GM11168 (cell line): ENCODE measurements at regions not wholly inside any gene's neighbourhood (a gene's known extent, or its start where the extent isn't known, plus 50 kb on each side); places are given as distances from the start of the nearest gene placed in this dataset.

Source experiments
- in situ Hi-C: fragments of 300-500 bp; cut with MboI; formaldehyde crosslinking; loops from one replicate; pipeline ENCODE4 v1.12.0; 2022; ENCODE audit warnings: low sequenced_read_pairs; ENCODE audit not compliant: unreplicated experiment

DNA sequence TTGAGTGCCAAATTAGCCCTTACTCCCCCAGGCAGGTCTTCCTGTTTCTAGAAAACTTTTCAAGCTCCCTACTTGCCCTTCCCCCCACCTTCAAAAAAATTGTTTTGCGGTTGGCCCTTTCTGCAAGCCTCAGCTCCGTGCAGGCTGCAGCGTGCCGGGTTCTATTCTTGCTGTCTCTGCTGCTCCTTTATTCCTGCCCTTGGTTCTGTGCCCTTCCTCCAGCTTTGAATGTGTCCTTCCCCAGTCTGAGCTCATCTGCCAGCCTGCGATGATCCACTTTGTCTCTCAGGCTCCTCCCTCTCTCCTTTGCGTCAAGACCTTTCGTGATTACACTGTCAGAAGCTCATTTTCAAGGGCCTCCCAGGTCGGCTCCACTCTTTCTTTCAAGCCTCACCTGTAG lies 98.6 kb downstream of the IRF2BPL start:
- in situ Hi-C loops, result no loop called here

DNA sequence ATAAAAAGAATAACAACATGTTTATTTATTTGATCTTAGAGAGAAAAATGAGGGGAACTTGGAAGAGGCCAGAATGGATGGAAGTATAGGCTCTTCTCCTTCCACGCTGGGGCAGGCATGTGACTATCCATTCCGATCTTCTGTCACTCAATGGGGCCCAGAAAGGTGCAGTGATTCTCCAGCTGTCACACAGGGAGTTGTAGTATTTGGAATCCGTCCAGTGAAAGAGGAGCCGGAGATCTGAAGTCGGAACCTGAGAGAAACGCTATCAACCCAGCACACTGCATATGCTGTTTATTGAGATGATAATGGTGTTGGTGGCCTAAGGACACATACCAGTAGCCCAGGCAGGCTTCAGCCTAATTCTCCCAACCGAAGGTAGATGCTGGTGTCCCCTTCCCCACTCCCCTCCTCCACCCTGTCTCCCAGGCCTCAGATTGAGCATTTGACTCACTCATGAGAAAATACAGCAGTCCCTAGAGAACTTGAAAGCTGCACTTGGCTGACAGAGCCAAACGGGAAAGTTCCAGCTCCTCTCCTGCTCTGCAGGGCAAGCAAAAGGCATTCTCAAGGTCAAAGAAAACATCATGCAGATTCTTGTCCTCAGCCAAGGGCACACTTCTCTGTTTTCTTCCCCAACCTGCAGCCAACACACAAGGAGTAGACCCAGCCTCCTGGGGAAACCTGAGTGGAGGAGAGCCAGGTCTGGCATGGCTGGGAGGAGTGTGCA lies 100.4 kb downstream of the IRF2BPL start:
- in situ Hi-C loops, result no loop called here

DNA sequence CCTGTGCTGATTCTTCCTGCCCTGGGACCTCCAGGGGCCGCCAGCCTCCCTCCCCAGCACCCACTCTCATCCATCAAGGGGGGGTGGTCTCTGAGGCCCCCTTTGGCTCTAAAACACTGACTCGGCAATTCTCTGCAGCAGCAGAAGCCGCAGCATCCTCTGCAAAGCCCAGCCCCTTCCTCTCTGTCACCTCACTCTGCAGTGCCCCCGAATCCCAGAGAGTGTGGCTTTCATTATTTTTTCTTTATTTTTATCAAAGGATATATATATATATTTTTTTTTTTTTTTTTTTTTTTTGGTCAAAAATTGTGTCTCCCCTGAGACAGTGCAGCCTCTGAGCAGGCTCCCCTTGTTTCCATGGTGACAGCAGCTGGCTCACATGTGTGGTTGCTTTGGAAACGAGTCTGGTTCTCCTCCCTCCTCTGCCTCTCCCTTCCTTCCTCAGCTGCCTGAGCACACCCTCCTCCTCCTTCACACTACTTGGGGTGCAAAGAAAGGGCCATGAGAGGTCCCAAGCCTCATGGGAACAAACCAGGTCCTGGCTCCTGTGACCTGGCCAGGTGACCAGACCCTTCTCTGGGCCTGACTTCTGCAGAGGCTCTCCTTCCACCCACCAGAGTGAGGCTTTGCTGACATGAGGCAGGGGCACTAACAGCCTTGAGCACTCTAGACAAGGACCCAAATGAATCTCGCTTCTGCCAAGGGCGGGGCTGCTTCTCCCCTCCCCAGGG lies 100.5 kb downstream of the LRRC74A start:
- in situ Hi-C loops, result no loop called here

DNA sequence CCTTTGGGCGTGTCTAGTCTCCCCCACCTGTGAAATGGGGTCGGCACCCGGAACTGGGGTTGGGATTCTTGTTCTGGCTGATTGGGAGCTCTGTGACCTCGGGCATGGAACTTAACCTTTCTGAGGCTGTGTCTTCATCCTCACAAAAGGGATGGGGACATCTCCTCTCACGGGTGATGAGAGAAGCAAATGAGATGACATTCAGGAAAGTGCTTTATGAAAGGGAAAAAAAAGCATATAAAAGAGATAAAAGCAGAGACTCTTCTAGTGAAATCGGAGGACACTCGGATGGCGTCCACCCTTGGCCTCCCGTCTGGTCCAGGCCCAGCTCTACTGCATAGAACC lies 98.9 kb downstream of the LRRC74A start:
- in situ Hi-C loops, result no loop called here

DNA sequence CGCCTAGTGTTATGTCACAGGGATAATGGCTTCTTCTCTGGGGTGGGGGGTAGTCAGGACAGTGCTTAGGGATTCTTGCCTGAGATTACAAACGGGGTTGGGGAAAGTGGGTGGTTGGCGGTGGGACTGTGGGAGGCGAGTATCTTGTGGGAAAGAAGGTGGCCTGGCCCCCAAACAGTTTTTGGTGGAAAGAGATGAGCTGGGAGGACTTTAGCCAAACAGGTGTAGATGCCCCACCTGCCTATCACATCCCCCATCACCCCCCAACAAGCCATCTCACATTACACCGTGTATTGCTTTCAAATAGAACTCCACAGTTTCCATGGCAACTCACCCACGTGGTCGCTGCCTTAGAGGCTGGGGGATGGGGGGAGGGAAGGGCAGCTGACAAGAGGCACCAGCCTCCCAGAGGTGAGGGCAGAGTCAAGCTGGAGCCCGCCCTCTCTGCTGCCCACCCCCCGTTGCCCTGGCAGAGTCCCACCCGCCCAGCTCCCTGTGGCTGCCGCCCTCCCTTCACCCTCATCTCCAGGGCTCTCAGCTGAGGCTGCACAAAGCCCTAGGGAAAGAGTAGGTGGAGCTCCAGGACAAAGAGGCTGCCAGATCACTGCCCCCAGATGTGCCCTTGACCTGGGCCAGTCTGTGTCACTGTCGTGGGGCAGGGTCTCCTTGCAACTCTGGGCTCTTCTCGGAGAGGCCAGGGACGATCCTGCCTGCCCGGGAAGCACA lies 98.3 kb downstream of the LRRC74A start:
- in situ Hi-C loops, result no loop called here

DNA sequence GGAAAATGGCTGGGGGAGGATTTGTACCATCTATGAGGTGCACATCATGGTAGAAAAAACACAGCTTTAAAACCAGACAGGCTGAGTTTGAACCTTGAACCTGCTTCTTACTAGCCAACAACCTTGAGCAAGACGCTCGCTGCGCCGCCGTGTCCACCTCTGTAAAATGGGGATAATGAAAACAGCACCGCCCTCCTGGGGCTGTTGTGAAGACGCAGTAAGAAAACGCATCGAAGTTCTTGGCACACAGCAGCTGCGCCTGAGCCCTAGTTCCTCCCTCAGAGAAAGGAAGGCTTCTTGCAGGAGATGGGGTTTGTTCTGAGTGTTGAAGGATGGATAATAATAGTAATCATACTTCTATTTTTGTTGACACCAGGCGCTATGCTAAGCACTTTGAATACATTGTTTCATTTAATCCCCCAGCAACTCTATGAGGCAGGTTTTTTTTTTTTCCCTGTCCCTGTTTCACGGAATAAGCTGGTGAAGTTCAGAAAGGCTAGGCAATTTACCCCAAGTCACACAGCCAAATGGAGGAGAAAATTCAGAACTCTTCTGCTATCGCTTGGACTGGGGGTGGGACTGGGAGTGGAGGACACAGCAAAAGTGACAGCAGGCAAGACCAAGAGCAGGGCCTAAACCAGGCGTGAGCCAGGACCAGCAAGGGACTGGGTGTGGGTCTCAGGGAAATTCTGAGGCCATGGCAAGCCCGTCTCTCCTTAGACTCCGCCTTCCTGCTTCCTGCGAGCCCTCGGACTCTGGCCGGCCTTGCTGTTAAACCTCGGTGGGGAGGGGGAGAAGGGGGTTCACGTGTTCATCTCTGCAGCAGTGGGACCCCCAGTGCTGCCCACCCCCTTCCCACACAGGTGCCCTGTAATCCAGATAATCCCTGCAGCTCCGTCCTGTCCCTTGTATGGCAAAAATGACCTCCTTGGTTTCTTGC lies 97.5 kb downstream of the LRRC74A start:
- in situ Hi-C loops, result no loop called here

DNA sequence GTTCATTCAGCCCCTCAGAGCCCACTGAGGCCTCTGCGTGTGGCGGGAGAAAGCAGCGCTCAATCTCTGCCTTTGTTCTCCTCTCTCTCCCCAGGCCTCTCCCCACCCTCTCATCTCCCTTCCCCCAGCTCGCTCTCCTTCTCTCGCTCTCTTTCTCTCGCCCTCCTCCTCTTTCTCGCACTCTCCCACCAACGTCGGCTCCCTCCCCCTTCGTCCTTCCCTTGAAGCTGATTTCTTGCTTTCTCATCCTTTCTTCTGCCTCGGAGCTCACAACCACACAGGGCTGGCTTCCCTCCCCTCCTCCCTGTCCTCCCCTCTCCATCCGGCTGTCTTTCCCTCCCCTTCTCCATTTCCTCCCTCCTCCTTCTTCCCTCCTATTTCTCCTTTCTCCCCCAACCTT lies 96.4 kb downstream of the LRRC74A start:
- in situ Hi-C loops, result no loop called here

DNA sequence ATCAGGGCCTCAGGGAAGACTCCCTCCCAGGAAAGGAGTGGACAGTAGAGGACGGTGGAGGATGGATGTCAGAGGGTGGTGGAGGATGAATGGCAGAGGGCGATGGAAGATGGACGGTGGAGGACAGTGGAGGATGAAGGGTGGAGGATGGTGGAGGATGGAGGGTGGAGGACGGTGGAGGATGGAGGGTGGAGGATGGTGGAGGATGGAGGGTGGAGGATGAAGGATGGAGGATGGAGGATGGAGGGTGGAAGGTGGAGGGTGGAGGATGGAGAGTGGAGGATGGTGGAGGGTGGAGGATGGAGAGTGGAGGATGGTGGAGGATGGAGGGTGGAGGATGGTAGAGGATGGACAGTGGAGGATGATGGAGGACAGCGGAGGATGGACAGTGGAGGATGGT lies 95.9 kb downstream of the LRRC74A start:
- in situ Hi-C loops, result no loop called here

DNA sequence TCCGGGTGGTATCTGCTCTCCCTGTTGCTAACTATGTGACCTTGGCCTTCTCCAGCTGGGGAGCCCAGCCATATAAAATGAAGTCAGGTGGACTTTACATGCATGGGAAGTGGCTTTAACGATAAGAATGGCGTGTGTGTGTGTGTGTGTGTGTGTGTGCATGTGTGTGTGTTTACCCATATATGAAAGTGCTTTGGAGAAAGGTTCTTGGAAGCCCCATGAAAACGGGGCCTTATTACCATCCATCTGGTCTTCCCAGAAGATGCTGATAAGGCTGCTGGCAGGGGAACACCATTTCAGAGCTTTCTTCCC lies 94.8 kb downstream of the LRRC74A start:
- in situ Hi-C loops, result no loop called here

DNA sequence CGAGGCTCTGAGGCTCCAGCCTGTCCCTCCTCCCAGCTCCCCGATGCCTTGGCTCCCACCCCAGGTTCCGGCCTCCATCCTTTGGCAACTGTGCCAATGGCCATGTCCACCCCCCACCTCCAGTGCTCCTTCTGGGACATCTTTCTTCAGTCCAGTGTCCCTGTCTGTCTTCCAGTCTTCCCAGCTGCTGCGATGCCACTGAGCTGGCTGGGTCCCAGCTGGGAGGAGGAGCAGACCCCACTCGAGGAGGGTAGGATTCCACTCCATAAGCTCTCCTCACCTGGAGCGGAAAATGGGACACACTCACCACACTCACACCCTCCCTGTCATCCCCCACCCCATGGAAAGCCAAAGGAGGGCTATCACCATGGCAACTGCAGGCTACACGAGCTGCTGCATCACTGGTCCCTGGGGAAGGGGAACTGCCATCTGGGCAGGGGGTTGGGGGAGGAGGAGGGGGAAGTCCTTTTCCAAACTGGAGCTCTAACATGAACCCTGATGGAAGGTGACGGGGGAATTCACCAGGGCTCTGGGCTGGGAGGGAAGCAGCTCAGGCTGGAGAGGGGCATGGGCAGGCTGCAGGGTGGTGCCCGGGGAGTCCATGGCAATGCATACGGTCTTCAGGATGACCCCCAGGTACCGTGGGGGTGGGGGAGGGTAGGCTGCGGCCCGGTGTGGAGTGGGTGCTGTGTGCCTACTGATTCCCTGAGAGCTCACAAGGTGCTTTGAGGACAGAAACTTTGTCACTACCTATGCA lies 94.3 kb downstream of the LRRC74A start:
- in situ Hi-C loops, result no loop called here

DNA sequence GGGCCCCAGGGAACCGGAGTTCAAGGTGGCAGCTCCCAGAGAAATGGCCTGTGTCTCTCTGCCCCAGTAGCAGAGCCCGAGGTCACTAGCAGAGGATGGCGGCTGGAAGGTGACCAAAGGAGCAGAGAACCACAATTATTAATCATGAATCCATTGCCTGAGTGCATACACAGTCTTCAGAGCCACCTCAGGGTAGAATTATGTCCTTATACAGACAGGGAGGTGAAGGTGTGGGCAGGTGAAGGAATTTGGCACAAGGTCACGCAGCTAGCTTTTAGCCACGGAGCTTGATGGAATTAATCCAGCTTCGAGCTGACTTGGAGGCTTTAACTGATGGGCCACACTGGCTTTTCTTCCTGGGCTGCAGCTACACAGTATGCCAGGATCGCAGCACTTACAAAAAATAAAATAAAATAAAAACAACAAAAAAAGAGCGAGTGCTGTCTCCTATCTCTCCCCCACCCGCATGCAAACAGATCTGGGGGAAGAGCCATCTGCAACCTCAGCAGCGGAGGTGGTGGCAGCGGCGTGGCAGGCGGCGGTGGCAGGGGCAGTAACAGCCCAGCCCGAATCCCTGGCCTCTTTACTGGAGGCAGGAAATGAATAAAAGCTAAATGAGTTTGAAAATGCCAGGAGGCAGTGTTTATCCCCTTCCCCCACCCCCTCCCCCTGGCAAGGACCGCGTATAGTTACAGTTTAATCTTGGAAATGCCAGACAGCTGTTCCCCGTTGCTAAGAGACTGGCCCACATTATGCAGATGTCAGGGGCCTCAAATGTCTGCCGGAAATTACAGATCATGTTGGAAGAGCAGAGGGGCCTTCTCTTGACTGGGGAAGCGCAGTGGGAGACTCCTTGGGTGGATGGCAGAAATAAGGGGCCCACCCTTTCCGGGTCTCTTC lies 93.5 kb downstream of the LRRC74A start:
- in situ Hi-C loops, result loop anchor here (5.0 to 10.0 kb wide), 2 partner anchors 37 to 125 kb away; no protein-coding TSS in a partner anchor
